ENCODE measurements at regions not wholly inside any gene's neighbourhood (a gene's known extent, or its start where the extent isn't known, plus 50 kb on each side); places are given as distances from the start of the nearest gene placed in this dataset.
"Not testable (repeated sequence)": the region's sequence is repeated elsewhere in the genome, so short reads cannot be mapped to it uniquely, and the experiment has no call there.

GRCh38 chrX:83416273-83416672 lies 91.8 kb upstream of the POU3F4 start:
- H3K4me3 ChIP-seq (ENCODE audit: low read depth, low read length), result no peak overlapping the region
- DNase-seq (ENCODE audit: low read depth), result no peak
- TF ChIP-seq CTCF (IDR thresholded peaks at IDR 0.05; ENCODE audit: insufficient read depth, low read length), result peak; percentile 7

DNA sequence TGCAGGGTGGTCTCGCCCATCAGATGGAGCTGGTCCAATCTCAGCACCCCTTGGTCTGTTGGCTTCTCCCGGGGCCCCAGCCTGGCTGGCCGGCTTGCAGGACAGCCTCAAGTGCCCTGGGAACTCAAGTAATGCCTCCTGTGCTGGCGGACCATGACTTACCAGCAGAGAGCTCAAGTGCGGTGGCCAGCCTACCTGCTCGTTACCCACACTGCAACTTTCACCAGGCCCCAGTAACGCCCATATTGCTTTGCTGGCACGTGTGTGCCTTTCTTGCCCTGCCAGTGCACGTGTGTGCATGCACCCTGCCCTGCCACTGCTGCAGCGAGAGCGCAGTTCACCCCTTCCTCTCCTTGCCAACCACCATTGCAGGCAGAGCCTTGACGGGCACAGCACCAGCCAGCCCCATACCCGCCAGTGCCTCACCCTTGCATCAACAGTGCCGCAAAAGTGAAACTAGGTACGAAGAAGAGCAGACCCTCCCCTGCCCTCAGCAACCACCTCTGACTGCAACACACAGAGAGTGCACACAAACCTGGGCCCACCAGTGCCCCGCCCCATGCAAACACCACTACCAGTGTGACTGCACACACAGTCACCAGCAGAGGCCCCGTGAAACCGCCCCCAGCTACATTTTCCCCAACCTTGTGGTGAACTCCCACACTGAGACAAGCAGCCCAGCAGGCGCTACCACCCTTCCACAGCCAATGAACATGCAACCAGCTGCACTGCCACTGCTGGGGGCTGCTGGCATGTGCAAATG lies 88.9 kb upstream of the POU3F4 start:
- H3K4me3 ChIP-seq (ENCODE audit: low read depth, low read length), result no peak overlapping the region
- TF ChIP-seq CTCF (IDR thresholded peaks at IDR 0.05; ENCODE audit: insufficient read depth, low read length), result no peak
- no peak for DNase-seq (ENCODE audit: low read depth)

DNA sequence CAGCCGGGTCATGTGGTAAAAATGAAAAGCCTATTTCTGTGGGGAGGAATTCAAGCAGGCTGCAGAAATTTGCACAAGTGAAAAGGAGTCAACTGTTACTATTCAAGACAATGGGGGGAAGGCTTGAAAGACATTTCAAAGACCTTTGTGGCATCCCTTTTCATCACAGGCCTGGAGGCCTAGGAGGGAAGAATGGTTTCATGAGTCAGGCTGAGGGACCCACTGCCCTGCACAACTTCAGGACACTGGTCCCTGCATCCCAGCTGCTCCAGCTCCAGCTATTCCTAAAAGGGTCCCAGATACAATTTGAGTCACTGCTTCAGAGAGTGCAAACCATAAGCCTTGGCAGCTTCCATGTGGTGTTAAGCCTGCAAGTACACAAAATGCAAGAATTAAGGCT lies 85.3 kb upstream of the POU3F4 start:
- no peak for TF ChIP-seq CTCF (IDR thresholded peaks at IDR 0.05; ENCODE audit: insufficient read depth, low read length)
- no peak overlapping the region for H3K4me3 ChIP-seq (ENCODE audit: low read depth, low read length)
- no peak for DNase-seq (ENCODE audit: low read depth)

- not testable (repeated sequence) for DNase-seq (ENCODE audit: low read depth)
These were observed 65.5 kb upstream of the POU3F4 start for GRCh38 chrX:83442552-83442951.

DNA sequence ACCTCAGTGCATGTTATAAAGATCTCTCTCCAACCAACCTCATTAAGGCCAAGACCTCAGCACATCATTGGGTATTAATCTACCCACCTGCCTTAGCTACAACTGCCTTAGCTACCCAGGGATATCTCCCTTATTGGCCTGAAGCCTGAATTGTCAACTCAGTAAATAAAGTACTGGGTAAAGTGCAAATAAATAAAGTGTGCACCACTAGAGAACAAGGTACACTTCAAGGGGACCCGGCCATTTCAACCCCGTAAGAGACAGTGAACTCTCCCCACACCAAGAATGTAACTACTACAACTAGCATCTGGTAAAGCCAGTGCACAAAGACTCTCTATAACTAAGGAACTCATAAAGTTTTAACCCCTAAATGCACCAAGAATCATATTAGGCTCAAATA lies 61.7 kb upstream of the POU3F4 start:
- no peak overlapping the region for H3K4me3 ChIP-seq (ENCODE audit: low read depth, low read length)

More at GRCh38 chrX:83442552-83442951, 65.5 kb upstream of the POU3F4 start:
- H3K4me3 ChIP-seq (ENCODE audit: low read depth, low read length), result not testable (repeated sequence)

More for the DNA sequence above, 61.7 kb upstream of the POU3F4 start:
- no peak for TF ChIP-seq CTCF (IDR thresholded peaks at IDR 0.05; ENCODE audit: insufficient read depth, low read length)
- no peak for DNase-seq (ENCODE audit: low read depth)
